Hepatocyte (in vitro differentiated cells): ENCODE measurements at regions not wholly inside any gene's neighbourhood (a gene's known extent, or its start where the extent isn't known, plus 50 kb on each side); places are given as distances from the start of the nearest gene placed in this dataset.

Experiments
- DNase-seq: peaks from one replicate; pipeline ENCODE4 v3.0.0-alpha.2; 2016; ENCODE audit warnings: low spot score
- H2AFZ ChIP-seq: fragments of 200-600 bp; sonication (generic); 2 replicates; pipeline ENCODE4 v1.6.0; 2016; ENCODE audit warnings: antibody characterized with exemption, mild to moderate bottlenecking
- H3K27ac ChIP-seq: fragments of 200-600 bp; sonication (generic); 2 replicates; pipeline ENCODE4 v1.5.1; 2016; ENCODE audit warnings: mild to moderate bottlenecking
- H3K27me3 ChIP-seq: fragments of 200-600 bp; sonication (generic); 2 replicates; pipeline ENCODE4 v1.6.1; 2016
- H3K36me3 ChIP-seq: fragments of 200-600 bp; sonication (generic); replicated peaks from 2 replicates; pipeline ENCODE4 v1.5.1; 2016; ENCODE audit warnings: low read depth; ENCODE audit not compliant: insufficient read depth
- H3K4me1 ChIP-seq: fragments of 200-600 bp; sonication (generic); 2 replicates; pipeline ENCODE4 v1.5.1; 2016; ENCODE audit warnings: mild to moderate bottlenecking, moderate library complexity; ENCODE audit not compliant: insufficient read depth
- H3K4me2 ChIP-seq: fragments of 200-600 bp; sonication (generic); 2 replicates; pipeline ENCODE4 v1.6.0; 2016
- H3K4me3 ChIP-seq: fragments of 200-600 bp; sonication (generic); 2 replicates; pipeline ENCODE4 v1.5.1; 2016; ENCODE audit warnings: mild to moderate bottlenecking
- H3K79me2 ChIP-seq: fragments of 200-600 bp; sonication (generic); 2 replicates; pipeline ENCODE4 v1.6.0; 2017; ENCODE audit warnings: mild to moderate bottlenecking
- H3K9me2 ChIP-seq: fragments of 200-600 bp; sonication (generic); replicated peaks from 2 replicates; pipeline ENCODE4 v1.6.0; 2017; ENCODE audit warnings: mild to moderate bottlenecking; ENCODE audit not compliant: insufficient read depth
- H3K9me3 ChIP-seq: fragments of 200-600 bp; sonication (generic); 2 replicates; pipeline ENCODE4 v1.5.1; 2016; ENCODE audit warnings: low read depth, mild to moderate bottlenecking
- H4K20me1 ChIP-seq: fragments of 200-600 bp; sonication (generic); 2 replicates; pipeline ENCODE4 v1.6.0; 2016; ENCODE audit warnings: mild to moderate bottlenecking; ENCODE audit not compliant: insufficient read depth, poor library complexity, severe bottlenecking
- CTCF ChIP-seq: fragments of 200-600 bp; sonication (generic); IDR thresholded peaks from 2 replicates; pipeline ENCODE4 v1.5.1; 2016; ENCODE audit warnings: antibody characterized with exemption, mild to moderate bottlenecking; ENCODE audit not compliant: poor library complexity
- EZH2 ChIP-seq: fragments of 200-600 bp; sonication (generic); IDR thresholded peaks from 2 replicates; pipeline ENCODE4 v1.6.1; 2016; ENCODE audit warnings: antibody characterized with exemption, mild to moderate bottlenecking, borderline replicate concordance
- EZH2phosphoT487 ChIP-seq: fragments of 200-600 bp; sonication (generic); IDR thresholded peaks from one replicate; pipeline ENCODE4 v1.6.1; 2018; ENCODE audit warnings: antibody characterized with exemption, mild to moderate bottlenecking, low read depth, moderate library complexity; ENCODE audit not compliant: unreplicated experiment, severe bottlenecking
- WGBS: methylation state at CpG from one replicate; pipeline ENCODE4 v1.1.6; 2016; ENCODE audit warnings: low lambda C conversion rate; ENCODE audit errors: missing lambda C conversion rate; 5-methylcytosine and 5-hydroxymethylcytosine counted together

DNA sequence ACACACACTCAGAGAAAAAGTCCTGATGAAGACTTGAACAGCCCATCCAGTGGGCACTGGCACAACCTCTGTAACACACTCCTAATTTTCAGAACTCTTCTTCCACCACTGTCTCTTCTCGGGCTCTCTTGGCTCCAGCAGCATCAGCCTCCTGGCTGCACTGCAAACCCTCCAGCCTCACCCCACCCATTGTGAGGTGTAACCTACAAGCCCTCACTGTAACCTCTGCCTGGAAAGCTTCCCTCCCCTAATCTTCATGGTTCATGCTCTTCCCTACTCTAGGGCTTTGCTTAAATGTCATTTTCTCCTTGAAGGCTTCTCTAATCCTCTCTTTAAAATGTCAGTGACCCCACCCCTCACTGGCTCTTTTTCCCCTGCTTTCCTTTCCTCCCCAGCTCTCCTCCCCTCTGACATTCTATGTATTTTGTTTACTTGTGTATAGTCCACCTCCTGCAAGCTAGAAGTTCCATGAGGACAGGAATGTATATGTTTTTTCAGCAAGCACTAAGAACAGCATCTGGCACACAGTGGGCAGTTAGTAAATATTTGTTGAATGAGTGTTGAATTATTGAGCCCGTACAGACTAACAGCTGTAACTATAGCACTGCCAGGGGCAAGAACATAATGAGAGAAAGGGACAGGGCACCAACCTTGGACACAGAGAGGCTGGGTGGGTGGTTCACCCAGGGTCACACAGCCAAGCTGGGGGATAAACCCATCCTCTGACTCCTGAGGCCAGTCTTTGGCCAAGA is 76.4 kb downstream of the ESM1 start:
- TF ChIP-seq EZH2phosphoT487 (no peak), CTCF (no peak), EZH2 (no peak)
- no peak for DNase-seq
- H3K27me3 ChIP-seq = no peaks in the 10 kb centered on the region
- H3K9me3 ChIP-seq = no peaks in the 10 kb centered on the region
- H3K79me2 ChIP-seq = no peaks in the 10 kb centered on the region
- H3K27ac ChIP-seq = no peak overlapping the region
- H2AFZ ChIP-seq = no peak overlapping the region
- no peaks in the 10 kb centered on the region for H3K4me1 ChIP-seq
- H3K9me2 ChIP-seq = no peaks in the 10 kb centered on the region
- H3K4me3 ChIP-seq = no peak overlapping the region
- 53% methylated on average over 2 of the region's 2 CpGs for WGBS
- H3K36me3 ChIP-seq = no peaks in the 10 kb centered on the region
- no peaks in the 10 kb centered on the region for H4K20me1 ChIP-seq
- H3K4me2 ChIP-seq = no peak overlapping the region

DNA sequence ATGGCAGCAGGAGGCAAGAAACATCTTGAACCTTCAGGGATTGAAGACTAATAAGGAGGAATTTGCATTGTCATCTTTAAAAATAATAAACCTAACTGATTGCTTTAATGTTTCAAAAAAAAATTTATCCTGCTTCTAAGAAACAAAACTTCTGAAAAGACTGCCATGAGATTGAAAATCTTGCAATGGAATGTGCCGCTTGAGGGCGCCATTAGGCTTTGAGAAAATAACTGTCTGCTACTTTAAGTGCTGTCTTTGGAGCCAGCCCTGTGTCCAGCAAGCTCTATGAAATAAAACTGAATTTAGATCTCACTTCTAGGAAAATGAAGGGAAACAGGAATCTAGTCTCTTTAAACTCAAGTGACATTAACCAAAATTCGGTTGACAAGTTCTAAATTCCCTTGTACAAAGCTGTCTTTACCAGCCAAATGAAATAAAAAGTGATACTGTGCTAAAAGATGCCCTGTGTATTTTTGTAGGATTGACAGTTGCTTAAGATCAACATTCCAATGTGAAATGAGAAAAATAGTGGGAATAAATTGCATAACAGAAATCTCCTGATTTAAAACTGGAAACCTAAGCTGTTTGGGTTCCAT is 79.4 kb downstream of the ESM1 start:
- no peaks in the 10 kb centered on the region for H3K9me3 ChIP-seq
- no peaks in the 10 kb centered on the region for H3K9me2 ChIP-seq
- WGBS = 2% methylated on average over 3 of the region's 3 CpGs
- H3K4me2 ChIP-seq = no peak overlapping the region
- H3K36me3 ChIP-seq = no peaks in the 10 kb centered on the region
- TF ChIP-seq EZH2phosphoT487 (no peak), CTCF (peak; percentile 89)
- no peak overlapping the region for H3K4me3 ChIP-seq
- no peaks in the 10 kb centered on the region for H3K79me2 ChIP-seq
- no peak overlapping the region for H2AFZ ChIP-seq
- H3K4me1 ChIP-seq = no peaks in the 10 kb centered on the region
- no peaks in the 10 kb centered on the region for H3K27me3 ChIP-seq
- peak; percentile 85 for DNase-seq
- H4K20me1 ChIP-seq = no peaks in the 10 kb centered on the region
- H3K27ac ChIP-seq = no peak overlapping the region

- H3K27ac ChIP-seq = no peak overlapping the region
- no peak for DNase-seq
- WGBS = 78% methylated on average over 3 of the region's 3 CpGs
- no peaks in the 10 kb centered on the region for H3K4me1 ChIP-seq
- no peak overlapping the region for H3K4me3 ChIP-seq
- no peaks in the 10 kb centered on the region for H3K36me3 ChIP-seq
- H3K9me2 ChIP-seq = no peaks in the 10 kb centered on the region
- no peaks in the 10 kb centered on the region for H3K27me3 ChIP-seq
- no peak overlapping the region for H2AFZ ChIP-seq
- no peak overlapping the region for H3K4me2 ChIP-seq
- H3K9me3 ChIP-seq = no peaks in the 10 kb centered on the region
- H3K79me2 ChIP-seq = no peaks in the 10 kb centered on the region
- TF ChIP-seq EZH2phosphoT487 = no peak
- no peak for TF ChIP-seq EZH2
- TF ChIP-seq CTCF = no peak
- H4K20me1 ChIP-seq = no peaks in the 10 kb centered on the region
These were observed 80.1 kb downstream of the ESM1 start for GRCh38 chr5:54905246-54905795.
